Right lobe of liver (tissue), 6 donors: ENCODE measurements at regions not wholly inside any gene's neighbourhood (a gene's known extent, or its start where the extent isn't known, plus 50 kb on each side); places are given as distances from the start of the nearest gene placed in this dataset.

Source experiments
- ATAC-seq, 4 donors: fragments of 200-7000 bp; cut with Tn5 transposase; one replicate each; pipeline ENCODE4 v1.9.1; 2020; ENCODE audit warnings: mild to moderate bottlenecking in 4 of 4, moderate library complexity in 4 of 4
- DNase-seq, 3 donors: peaks; one replicate each; pipeline ENCODE4 v3.0.0-alpha.2; 2020
- H3K27ac ChIP-seq, 3 donors: fragments of 200-600 bp; one replicate each; pipeline ENCODE4 v1.8.0; 2022
- H3K27me3 ChIP-seq, 2 donors: fragments of 200-600 bp; one replicate each; pipeline ENCODE4 v1.8.0; 2022
- H3K36me3 ChIP-seq, 4 donors: fragments of 200-600 bp; sonication (generic) in 1 of 4; one replicate each; pipeline versions ENCODE4 v1.5.1 to v1.8.0; 2017 to 2022; ENCODE audit warnings: control low read depth in 1 of 4
- H3K4me1 ChIP-seq, 4 donors: fragments of 200-600 bp; sonication (generic) in 1 of 4; one replicate each; pipeline versions ENCODE4 v1.5.1 to v1.8.0; 2017 to 2022; ENCODE audit warnings: control low read depth in 1 of 4
- H3K4me3 ChIP-seq, 3 donors: fragments of 200-600 bp; one replicate each; pipeline ENCODE4 v1.8.0; 2022
- H3K9me3 ChIP-seq, 4 donors: fragments of 200-600 bp; sonication (generic) in 1 of 4; one replicate each; pipeline versions ENCODE4 v1.5.1 to v1.8.0; 2017 to 2022; ENCODE audit warnings: control low read depth in 1 of 4
- CTCF ChIP-seq, 4 donors: fragments of 200-600 bp in 3 of 4; fragments of 450-650 bp in 1 of 4; IDR thresholded peaks; one replicate each; pipeline versions ENCODE4 v1.5.1 to v1.8.0; 2016 to 2022; ENCODE audit warnings: antibody characterized with exemption in 4 of 4, mild to moderate bottlenecking in 2 of 4
- POLR2A ChIP-seq: fragments of 450-650 bp; IDR thresholded peaks from one replicate; pipeline ENCODE4 v1.6.1; 2017; ENCODE audit warnings: antibody characterized with exemption, mild to moderate bottlenecking
- WGBS: methylation state at CpG from one replicate; pipeline ENCODE4 v1.1.6; 2018; ENCODE audit warnings: low coverage, low lambda C conversion rate; ENCODE audit not compliant: insufficient coverage; ENCODE audit errors: missing lambda C conversion rate; 5-methylcytosine and 5-hydroxymethylcytosine counted together
- intact Hi-C, 2 donors: fragments of 100-400 bp; cut with DNase I; formaldehyde crosslinking; loops; one replicate each; pipeline versions ENCODE4 v1.11.2 to v1.14.1; 2022
- donor health status: DM: no; HTN: yes; CAD: no.
- donor health status: DM: no; HTN: no; CAD: no.
- donor health status: DM: no; HTN: no; CAD: no.
- donor health status: DM: no; HTN: yes; CAD: no.
- donor health status: DM: no; HTN: yes; CAD: no.

- ATAC-seq, result no peak
- intact Hi-C loops, result no loop called here
- no peak overlapping the region for H3K27ac ChIP-seq
- TF ChIP-seq CTCF (IDR thresholded peaks at IDR 0.05), result no peak
- TF ChIP-seq POLR2A, result no peak
- H3K36me3 ChIP-seq, result no peaks in the 10 kb centered on the region
- no peaks in the 10 kb centered on the region for H3K27me3 ChIP-seq
- H3K4me1 ChIP-seq, result no peaks in the 10 kb centered on the region
- H3K4me3 ChIP-seq, result no peak overlapping the region
- DNase-seq, result no peak
- WGBS, result 28% methylated on average over 2 of the region's 2 CpGs
- no peaks in the 10 kb centered on the region for H3K9me3 ChIP-seq
Measured at GRCh38 chr12:58156697-58157096, 215.3 kb downstream of the ATP23 start.

GRCh38 chr12:58159941-58160340, 218.6 kb downstream of the ATP23 start:
- Histone ChIP-seq H3K9me3 (no peaks in the 10 kb centered on the region), H3K4me3 (no peak overlapping the region), H3K27ac (no peak overlapping the region), H3K4me1 (no peaks in the 10 kb centered on the region), H3K36me3 (no peaks in the 10 kb centered on the region), H3K27me3 (no peaks in the 10 kb centered on the region)
- 0% methylated on average over 2 of the region's 2 CpGs for WGBS
- no peak for TF ChIP-seq POLR2A
- TF ChIP-seq CTCF (IDR thresholded peaks at IDR 0.05), result no peak
- intact Hi-C loops, result no loop called here
- DNase-seq (no peak), ATAC-seq (no peak)

- H3K4me3 ChIP-seq, result no peak overlapping the region
- no peaks in the 10 kb centered on the region for H3K27me3 ChIP-seq
- no peak for ATAC-seq
- no peaks in the 10 kb centered on the region for H3K36me3 ChIP-seq
- no peak for TF ChIP-seq POLR2A
- no peak for TF ChIP-seq CTCF (IDR thresholded peaks at IDR 0.05)
- WGBS, result 25% methylated on average over 1 of the region's 2 CpGs
- no peak overlapping the region for H3K27ac ChIP-seq
- no peaks in the 10 kb centered on the region for H3K4me1 ChIP-seq
- intact Hi-C loops, result no loop called here
- DNase-seq, result no peak
- no peaks in the 10 kb centered on the region for H3K9me3 ChIP-seq
Measured at GRCh38 chr12:58161773-58162172, 220.4 kb downstream of the ATP23 start.

GRCh38 chr12:58163021-58163420, 221.7 kb downstream of the ATP23 start:
- intact Hi-C loops, result no loop called here
- 42% methylated on average over 3 of the region's 4 CpGs for WGBS
- DNase-seq (no peak), ATAC-seq (no peak)
- Histone ChIP-seq H3K36me3 (no peaks in the 10 kb centered on the region), H3K4me3 (no peak overlapping the region), H3K27ac (no peak overlapping the region), H3K27me3 (no peaks in the 10 kb centered on the region), H3K9me3 (no peaks in the 10 kb centered on the region), H3K4me1 (no peaks in the 10 kb centered on the region)
- no peak for TF ChIP-seq CTCF (IDR thresholded peaks at IDR 0.05)
- TF ChIP-seq POLR2A, result no peak

- ATAC-seq (no peak), DNase-seq (no peak)
- Histone ChIP-seq H3K4me1 (no peaks in the 10 kb centered on the region), H3K4me3 (no peak overlapping the region), H3K27me3 (no peaks in the 10 kb centered on the region), H3K9me3 (no peaks in the 10 kb centered on the region), H3K27ac (no peak overlapping the region), H3K36me3 (no peaks in the 10 kb centered on the region)
- intact Hi-C loops, result no loop called here
- WGBS, result 47% methylated on average over 3 of the region's 5 CpGs
- TF ChIP-seq CTCF (IDR thresholded peaks at IDR 0.05) (no peak), POLR2A (no peak)
Measured at GRCh38 chr12:58166643-58167042, 225.3 kb downstream of the ATP23 start.
